Tibial nerve (tissue), 4 donors: ENCODE measurements at regions not wholly inside any gene's neighbourhood (a gene's known extent, or its start where the extent isn't known, plus 50 kb on each side); places are given as distances from the start of the nearest gene placed in this dataset.

Source experiments
- DNase-seq, 2 donors: peaks; one replicate each; pipeline ENCODE4 v3.0.0-alpha.2; 2019; ENCODE audit warnings: low spot score in 2 of 2
- H3K27ac ChIP-seq, 4 donors: fragments of 200-600 bp; sonication (generic) in 3 of 4; one replicate each; pipeline ENCODE4 v1.5.1; 2017 to 2019; ENCODE audit warnings: mild to moderate bottlenecking in 1 of 4
- H3K27me3 ChIP-seq, 2 donors: fragments of 200-600 bp; sonication (generic) in 1 of 2; one replicate each; pipeline versions ENCODE4 v1.5.1 to v1.6.0; 2017 to 2019
- H3K36me3 ChIP-seq, 3 donors: fragments of 200-600 bp; sonication (generic); one replicate each; pipeline ENCODE4 v1.5.1; 2018 to 2019
- H3K4me1 ChIP-seq, 4 donors: fragments of 200-600 bp; sonication (generic) in 3 of 4; one replicate each; pipeline ENCODE4 v1.5.1; 2017 to 2019
- H3K4me3 ChIP-seq, 4 donors: fragments of 200-600 bp; sonication (generic) in 3 of 4; one replicate each; pipeline ENCODE4 v1.5.1; 2017 to 2019; ENCODE audit warnings: mild to moderate bottlenecking in 1 of 4, moderate library complexity in 1 of 4
- H3K9me3 ChIP-seq, 4 donors: fragments of 200-600 bp; sonication (generic) in 3 of 4; one replicate each; pipeline ENCODE4 v1.5.1; 2017 to 2019
- EP300 ChIP-seq, 2 donors: sonication (generic); formaldehyde crosslinking; IDR thresholded peaks; one replicate each; pipeline ENCODE4 v1.6.1; 2017; ENCODE audit warnings: antibody characterized with exemption in 2 of 2, mild to moderate bottlenecking in 1 of 2
- POLR2A ChIP-seq, 2 donors: fragments of 450-650 bp; IDR thresholded peaks; one replicate each; pipeline ENCODE4 v1.6.1; 2017; ENCODE audit warnings: antibody characterized with exemption in 2 of 2, mild to moderate bottlenecking in 2 of 2, moderate library complexity in 2 of 2
- WGBS, 2 donors: methylation state at CpG; one replicate each; pipeline ENCODE4 v1.1.5; 2018; 5-methylcytosine and 5-hydroxymethylcytosine counted together
- TF ChIP-seq, protein P1 (sequence below), 5 experiments: fragments of 200-600 bp in 3 of 5; fragments of 450-650 bp in 2 of 5; sonication (generic) in 3 of 5; IDR thresholded peaks; one replicate each; pipeline ENCODE4 v1.5.1; 2016 to 2019; ENCODE audit warnings: antibody characterized with exemption in 5 of 5, mild to moderate bottlenecking in 3 of 5, moderate library complexity in 2 of 5

GRCh38 chr5:74073257-74073656 lies 447.3 kb downstream of the ARHGEF28 start:
- no peak for TF ChIP-seq POLR2A (IDR thresholded peaks at IDR 0.05)
- TF ChIP-seq EP300 (IDR thresholded peaks at IDR 0.05): no peak
- TF ChIP-seq, protein P1, sequence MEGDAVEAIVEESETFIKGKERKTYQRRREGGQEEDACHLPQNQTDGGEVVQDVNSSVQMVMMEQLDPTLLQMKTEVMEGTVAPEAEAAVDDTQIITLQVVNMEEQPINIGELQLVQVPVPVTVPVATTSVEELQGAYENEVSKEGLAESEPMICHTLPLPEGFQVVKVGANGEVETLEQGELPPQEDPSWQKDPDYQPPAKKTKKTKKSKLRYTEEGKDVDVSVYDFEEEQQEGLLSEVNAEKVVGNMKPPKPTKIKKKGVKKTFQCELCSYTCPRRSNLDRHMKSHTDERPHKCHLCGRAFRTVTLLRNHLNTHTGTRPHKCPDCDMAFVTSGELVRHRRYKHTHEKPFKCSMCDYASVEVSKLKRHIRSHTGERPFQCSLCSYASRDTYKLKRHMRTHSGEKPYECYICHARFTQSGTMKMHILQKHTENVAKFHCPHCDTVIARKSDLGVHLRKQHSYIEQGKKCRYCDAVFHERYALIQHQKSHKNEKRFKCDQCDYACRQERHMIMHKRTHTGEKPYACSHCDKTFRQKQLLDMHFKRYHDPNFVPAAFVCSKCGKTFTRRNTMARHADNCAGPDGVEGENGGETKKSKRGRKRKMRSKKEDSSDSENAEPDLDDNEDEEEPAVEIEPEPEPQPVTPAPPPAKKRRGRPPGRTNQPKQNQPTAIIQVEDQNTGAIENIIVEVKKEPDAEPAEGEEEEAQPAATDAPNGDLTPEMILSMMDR (IDR thresholded peaks at IDR 0.05): no peak
- whole genome bisulfite sequencing, 2 donors: 85 to 90% methylated on average over 2 of the region's 2 CpGs
- Histone ChIP-seq H3K27ac (no peak overlapping the region), H3K4me1 (no peaks in the 10 kb centered on the region), H3K36me3 (no peaks in the 10 kb centered on the region), H3K9me3 (no peaks in the 10 kb centered on the region), H3K27me3 (no peaks in the 10 kb centered on the region), H3K4me3 (no peak overlapping the region)
- DNase-seq: no peak

DNA sequence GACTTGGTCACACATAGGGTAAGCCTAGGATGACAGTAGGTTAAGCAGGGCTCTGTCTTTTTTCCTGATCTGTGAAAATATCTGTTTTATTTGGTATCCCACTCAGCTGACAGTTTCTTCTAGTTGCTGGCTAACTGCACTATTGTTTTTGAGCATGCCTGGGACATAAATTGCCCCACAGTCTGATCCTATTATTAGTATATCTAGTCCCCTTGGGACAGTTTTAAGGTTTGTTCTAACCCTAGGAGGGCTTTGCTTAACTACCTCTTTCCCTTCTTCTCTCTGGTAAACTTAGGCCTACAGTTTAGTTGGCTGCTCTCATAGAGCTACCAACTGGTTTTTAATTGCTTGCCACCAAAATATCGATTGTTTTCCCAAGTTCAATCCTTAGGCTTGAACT lies 446.6 kb downstream of the ARHGEF28 start:
- H3K4me1 ChIP-seq: peaks cover 0 to 6% (median 0%) of the 10 kb centered on the region in 4 donors
- no peaks in the 10 kb centered on the region for H3K27me3 ChIP-seq
- no peak for DNase-seq
- no peak overlapping the region for H3K4me3 ChIP-seq
- no peaks in the 10 kb centered on the region for H3K36me3 ChIP-seq
- H3K9me3 ChIP-seq: no peaks in the 10 kb centered on the region
- TF ChIP-seq POLR2A (IDR thresholded peaks at IDR 0.05): no peak
- no peak for TF ChIP-seq EP300 (IDR thresholded peaks at IDR 0.05)
- TF ChIP-seq, protein P1 (IDR thresholded peaks at IDR 0.05): no peak
- WGBS, 2 donors: 81 to 84% methylated on average over 1 of the region's 1 CpG
- H3K27ac ChIP-seq: no peak overlapping the region

GRCh38 chr5:74070766-74071165 lies 444.8 kb downstream of the ARHGEF28 start:
- no peak for TF ChIP-seq EP300 (IDR thresholded peaks at IDR 0.05)
- H3K4me1 ChIP-seq: peaks cover 0 to 7% (median 0%) of the 10 kb centered on the region in 4 donors
- DNase-seq: no peak
- no peak overlapping the region for H3K27ac ChIP-seq
- H3K36me3 ChIP-seq: no peaks in the 10 kb centered on the region
- H3K9me3 ChIP-seq: no peaks in the 10 kb centered on the region
- no peaks in the 10 kb centered on the region for H3K27me3 ChIP-seq
- 86 to 91% methylated on average over 3 of the region's 3 CpGs for WGBS, 2 donors
- H3K4me3 ChIP-seq: no peak overlapping the region

DNA sequence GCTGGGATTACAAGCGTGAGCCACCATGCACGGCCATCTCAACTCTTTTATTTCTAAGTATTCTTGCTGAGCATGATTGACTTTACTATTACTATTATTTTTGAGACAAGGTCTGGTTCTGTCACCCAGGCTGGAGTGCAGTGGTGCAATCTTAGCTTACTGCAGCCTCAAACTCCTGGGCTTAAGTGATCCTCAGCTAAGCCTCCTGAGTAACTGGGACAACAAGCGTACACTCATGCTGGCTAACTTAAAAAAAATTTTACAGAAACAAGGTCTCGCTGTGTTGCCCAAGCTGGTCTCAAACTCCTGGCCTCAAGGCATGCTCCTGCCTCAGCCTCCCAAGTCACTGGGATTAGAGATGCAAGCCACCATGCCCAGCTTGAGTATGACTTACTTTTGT lies 443.7 kb downstream of the ARHGEF28 start:
- DNase-seq: no peak
- Histone ChIP-seq H3K27me3 (no peaks in the 10 kb centered on the region), H3K27ac (no peak overlapping the region), H3K4me1 (peaks cover 0 to 7% (median 0%) of the 10 kb centered on the region in 4 donors), H3K36me3 (no peaks in the 10 kb centered on the region), H3K9me3 (no peaks in the 10 kb centered on the region), H3K4me3 (no peak overlapping the region)
- no peak for TF ChIP-seq POLR2A (IDR thresholded peaks at IDR 0.05)
- TF ChIP-seq, protein P1 (IDR thresholded peaks at IDR 0.05): no peak
- TF ChIP-seq EP300 (IDR thresholded peaks at IDR 0.05): no peak
- WGBS, 2 donors: 77 to 99% methylated on average over 4 of the region's 4 CpGs

GRCh38 chr5:74067748-74068541 lies 441.9 kb downstream of the ARHGEF28 start:
- TF ChIP-seq EP300 (IDR thresholded peaks at IDR 0.05) (no peak), POLR2A (IDR thresholded peaks at IDR 0.05) (no peak)
- TF ChIP-seq, protein P1 (IDR thresholded peaks at IDR 0.05): no peak
- Histone ChIP-seq H3K27me3 (no peaks in the 10 kb centered on the region), H3K36me3 (no peaks in the 10 kb centered on the region), H3K4me3 (no peak overlapping the region), H3K4me1 (peaks cover 0 to 7% (median 0%) of the 10 kb centered on the region in 4 donors), H3K27ac (peak overlapping the region in 2 of 4 donors; percentile 51 to 66), H3K9me3 (no peaks in the 10 kb centered on the region)
- no peak for DNase-seq
- 66 to 78% methylated on average over 5 of the region's 5 CpGs for WGBS, 2 donors
